GM21529 (cell line): ENCODE measurements at regions not wholly inside any gene's neighbourhood (a gene's known extent, or its start where the extent isn't known, plus 50 kb on each side); places are given as distances from the start of the nearest gene placed in this dataset.
"Not testable (repeated sequence)": the region's sequence is repeated elsewhere in the genome, so short reads cannot be mapped to it uniquely, and the experiment has no call there.

Experiments used
- ATAC-seq: cut with Tn5 transposase; IDR thresholded peaks from one replicate; pipeline ENCODE4 v1.9.1; 2021; ENCODE audit not compliant: unreplicated experiment

DNA sequence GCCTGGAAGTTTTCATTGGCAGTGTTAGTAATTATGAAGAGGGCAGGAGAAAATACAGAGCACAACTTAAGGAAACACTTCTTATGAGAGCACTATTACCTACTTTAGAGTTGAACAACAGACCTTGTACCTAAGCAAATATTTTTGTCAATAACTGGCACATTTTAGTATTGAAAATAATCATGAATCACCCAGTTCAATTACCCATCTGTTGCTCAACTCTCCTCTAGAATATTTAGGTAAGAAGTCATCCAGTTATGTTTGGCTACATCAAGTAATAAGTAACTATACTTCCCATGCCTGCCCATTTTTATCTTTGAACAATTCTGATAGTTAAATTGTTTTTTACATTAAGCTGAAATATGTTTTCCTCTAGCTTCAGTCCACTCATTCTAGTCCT lies 893.4 kb downstream of the DIAPH3 start:
- no peak for ATAC-seq

DNA sequence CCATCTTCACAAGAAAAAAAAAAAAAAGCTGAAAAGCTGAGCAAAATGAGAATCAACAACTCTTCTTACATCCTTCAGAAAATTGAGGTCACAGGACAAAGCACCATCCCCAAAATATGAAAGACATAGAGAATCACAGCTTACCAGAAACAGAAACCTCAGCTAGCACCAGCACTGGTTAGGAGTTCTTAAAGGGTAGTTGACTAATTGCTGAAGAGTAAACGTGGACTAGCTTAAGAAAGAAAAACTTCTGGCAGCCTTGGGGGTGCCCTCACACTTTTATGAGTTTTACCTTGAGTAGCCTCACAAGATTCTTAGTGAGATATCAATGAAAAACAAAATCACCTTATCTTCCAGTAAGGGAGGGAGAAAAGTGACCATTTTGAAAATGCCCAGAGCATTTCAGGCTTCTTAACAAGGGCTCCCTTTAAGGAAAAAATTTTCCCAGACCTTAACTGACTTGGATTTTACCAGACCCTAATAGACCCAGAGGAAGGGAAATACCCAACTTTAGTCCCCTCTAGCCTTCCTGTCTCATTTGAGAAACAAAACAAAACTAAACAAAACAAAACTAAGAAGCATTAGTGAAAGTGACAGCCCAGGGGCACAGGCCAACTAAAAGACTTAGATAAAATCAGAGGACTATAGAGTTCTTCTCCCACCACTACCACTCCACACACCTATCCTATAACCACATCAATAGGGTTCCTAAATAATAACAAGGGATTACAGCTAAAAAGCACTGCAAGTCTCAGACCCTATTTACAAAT lies 888.6 kb downstream of the DIAPH3 start:
- peak; percentile 64 for ATAC-seq

DNA sequence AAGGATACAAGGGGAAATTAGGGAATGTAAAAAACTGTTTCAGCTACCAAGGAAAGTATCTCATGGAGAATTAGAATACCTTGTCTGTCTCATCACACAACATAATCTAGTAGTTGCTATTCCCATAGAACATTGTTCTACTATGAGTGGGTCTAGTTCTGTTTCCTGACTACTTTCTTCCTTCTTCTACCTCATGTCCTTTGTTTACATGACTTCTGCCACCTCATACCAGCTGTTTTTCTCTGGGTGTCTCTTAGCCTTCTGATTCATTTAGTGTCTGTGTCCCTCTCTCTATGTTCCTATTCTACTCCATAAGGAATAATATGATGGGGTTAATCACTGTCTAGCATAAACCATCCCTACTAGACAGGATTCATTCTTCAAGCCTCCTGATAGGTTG lies 887.3 kb downstream of the DIAPH3 start:
- no peak for ATAC-seq

DNA sequence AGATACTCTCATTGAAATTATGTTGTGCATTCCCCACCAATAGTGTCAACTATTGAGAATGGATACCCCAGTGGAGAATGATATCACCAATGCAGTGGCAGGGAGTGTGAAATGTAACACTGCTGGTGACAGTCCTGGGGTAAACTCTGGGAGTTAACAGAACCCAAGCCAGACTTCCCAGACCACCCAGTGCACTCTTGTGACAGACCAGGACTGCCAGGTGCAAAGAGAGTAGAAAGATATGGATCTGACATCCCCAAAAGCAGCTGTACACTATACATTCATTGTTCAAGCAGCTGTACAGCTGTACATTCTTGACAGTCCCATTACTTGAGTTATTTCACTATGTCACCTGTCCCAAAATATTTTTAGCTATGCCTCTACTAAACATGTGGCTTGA lies 886.6 kb downstream of the DIAPH3 start:
- no peak for ATAC-seq

DNA sequence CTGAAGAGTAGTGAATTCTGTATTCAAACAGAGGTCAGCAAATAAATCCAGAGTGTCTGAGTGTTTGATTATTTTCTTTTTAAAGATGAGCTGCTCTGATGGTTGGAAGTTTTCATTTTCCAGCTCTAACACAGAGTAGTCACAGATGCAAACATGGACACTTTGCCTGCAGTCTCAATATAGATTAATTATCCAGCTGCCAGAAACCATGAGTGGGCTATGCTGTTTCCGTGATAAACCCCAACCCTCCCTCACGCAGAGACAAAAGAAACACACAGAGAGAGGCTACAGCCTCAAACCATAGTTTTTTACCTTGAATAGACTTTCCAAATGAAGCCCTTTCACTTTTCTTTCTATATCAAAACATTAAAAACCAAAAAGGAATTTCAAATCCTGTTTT lies 884.7 kb downstream of the DIAPH3 start:
- no peak for ATAC-seq

DNA sequence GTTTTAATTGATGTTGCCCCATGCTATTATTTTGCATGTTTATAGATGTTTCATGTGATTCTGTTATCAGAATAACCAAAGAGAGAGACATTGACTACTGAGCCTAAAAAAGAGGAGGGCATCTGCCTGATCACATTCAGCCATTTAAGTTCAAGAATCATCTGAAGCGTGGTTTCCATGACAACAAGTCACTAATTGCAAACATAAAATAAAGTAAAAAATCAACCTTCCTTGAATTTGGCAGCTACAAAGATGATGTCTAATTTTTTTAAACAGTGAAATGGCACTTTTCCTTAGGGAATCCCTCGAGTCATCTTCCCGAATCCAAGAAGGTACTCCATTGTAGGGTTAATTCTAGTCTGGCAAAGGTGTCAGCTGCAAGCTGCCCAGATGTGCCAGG lies 884.2 kb downstream of the DIAPH3 start:
- ATAC-seq: no peak

DNA sequence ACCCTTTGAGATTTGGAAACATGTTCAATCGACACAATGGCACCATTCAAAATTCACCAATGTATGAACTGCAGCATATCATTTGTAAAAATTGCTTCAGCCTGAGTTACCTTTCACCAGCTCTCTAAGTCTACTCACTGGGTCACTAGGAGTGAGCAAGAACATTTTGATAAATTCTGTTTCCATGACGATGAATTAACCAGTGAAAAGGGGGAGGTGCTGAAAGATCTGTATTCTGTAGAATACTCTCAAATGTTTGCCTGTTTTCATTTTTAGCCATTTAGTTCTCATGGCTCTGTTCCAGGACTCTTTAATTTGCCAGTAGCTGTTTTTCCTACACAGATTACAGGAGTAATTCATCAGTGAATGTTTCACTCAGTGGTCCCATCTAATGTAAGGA lies 883.4 kb downstream of the DIAPH3 start:
- no peak for ATAC-seq

DNA sequence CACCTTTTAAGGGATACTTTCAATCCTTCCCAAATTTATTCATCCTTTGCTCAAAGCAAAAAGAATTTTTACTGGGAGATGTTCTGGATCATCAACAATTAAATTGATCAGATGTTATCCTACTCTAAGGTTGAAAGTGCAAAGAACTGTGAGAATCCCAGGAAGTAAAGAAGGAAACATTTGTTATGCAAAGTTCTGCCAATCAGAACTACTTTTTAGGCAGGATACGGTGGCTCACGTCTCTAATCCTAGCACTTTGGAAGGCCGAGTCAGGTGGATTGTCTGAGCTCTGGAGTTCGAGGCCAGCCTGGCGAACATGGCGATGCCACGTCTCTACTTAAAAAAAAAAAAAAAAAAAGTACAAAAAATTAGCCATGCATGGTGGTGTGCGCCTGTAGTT lies 882.3 kb downstream of the DIAPH3 start:
- no peak for ATAC-seq

DNA sequence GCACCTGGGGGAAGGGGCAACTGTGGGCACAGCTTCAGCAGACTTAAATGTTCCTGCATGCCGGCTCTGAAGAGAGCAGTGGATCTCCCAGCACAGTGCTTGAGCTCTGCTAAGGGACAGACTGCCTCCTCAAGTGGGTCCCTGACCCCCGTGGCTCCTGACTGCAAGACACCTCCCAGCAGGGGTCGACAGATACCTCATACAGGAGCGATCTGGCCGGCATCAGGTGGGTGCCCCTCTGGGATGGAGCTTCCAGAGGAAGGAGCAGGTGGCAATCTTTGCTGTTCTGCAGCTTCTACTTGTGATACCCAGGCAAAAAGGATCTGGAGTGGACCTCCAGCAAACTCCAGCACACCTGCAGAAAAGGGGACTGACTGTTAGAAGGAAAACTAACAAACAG lies 871.5 kb downstream of the DIAPH3 start:
- not testable (repeated sequence) for ATAC-seq

DNA sequence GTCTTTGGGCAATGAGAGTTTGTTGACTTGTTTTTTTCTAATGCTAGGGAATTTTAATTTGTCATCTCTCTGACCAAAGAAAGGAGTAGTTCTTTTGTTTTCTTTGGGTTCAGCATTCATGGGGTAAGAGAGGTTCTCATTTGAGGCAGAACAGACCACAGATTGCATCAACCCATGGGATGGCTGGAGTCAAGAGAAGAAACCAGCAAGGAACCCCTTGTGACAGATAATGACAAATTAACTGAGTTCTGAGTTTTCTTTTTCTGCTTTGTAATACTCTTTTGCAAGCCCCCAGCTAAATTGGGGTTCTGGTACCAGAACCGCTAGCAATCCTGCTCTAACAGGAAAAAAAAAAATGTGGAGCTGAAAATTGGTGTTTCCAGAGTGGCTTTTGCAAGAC lies 864.1 kb downstream of the DIAPH3 start:
- ATAC-seq: no peak

DNA sequence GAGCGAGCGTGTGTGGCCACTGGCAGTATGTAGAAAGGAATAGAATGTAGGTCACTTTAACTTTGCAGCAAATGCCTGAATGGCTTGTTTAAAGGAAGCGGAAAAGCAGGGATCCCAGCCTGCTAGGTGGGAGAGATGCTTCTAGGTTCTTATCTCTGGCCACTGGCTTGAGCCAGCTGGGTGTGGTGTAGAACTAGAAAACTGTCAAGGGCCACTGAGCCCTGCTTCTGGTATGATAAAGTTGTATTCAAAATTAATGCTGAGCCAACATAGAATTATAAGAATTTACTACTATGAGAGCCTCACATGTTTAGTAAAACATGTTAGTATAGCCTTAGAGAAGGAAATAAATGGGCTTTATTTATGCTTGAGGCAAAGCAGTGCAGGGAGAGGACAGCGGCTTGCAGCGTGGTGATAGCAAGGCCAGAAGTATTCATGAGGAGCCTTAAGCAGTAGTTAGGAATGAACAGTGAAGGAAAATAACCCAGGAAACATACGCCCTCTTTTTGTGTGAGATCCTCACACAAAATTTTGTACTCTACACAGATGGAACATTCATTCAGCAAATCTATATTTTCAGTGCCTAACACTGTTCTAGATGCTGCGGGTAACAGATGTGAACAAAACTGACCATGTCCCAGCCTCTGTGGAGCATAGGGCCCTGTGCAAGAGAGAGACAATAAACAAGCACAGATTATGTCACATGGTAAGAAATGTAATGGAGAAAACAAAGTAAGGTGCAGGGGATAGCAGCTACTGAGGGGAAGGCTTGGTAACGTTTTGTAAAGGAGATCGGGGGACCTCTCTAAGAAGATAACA lies 863.2 kb downstream of the DIAPH3 start:
- ATAC-seq: no peak

DNA sequence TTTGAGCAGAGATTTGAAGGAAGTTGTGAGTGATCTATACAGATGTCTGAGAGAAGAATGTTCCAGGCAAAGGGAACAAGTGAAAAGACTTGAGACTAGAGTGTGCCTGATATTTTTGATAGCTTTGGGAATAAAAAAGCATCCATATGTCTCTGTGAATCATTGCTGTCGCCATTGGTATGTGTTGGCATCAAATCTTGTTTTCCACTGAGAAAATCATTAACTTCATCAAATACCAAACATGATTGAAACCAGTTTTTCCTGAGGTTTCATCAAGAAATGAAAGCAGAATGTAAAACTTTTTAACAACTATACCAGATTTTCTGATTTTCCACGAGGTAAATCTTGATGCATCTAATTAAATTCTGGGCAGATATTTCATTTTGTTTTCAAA lies 862.6 kb downstream of the DIAPH3 start:
- ATAC-seq: no peak

DNA sequence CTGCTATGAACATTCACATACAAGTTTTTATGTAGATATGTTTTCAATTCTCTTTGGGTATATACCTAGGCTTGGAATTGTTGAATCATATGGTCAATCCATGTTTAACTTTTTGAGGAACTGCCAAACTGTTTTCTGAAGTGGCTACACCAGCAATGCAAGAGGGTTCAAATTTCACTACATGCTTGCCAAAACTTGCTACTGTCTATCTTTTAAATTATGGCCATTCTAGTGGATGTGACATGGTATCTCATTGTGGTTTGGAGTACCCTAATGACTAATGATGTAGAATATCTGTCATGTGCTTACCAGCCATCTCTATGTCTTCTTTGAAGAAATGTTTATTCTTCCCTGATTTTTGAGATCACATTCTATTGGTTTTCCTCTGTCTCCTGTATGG lies 860.3 kb downstream of the DIAPH3 start:
- ATAC-seq: no peak

DNA sequence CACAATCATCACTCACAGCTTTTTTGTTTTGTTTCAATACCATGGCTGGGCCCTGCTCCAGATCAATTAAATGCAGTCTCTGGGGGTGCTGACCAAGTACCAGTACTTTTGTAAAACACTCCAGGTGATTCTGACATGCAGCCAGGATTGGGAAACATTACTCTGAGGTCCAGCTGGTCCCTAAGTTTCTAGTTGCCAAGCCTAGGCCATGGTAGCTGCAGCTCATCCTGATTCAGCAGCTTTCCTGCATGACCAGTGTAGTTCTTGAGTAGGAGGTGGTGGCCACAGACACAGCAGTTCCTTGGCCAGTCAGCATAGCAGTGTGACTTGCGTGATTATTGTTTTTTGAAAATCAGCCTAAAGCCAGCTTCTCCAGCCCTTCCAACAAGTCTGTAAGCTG lies 859.1 kb downstream of the DIAPH3 start:
- no peak for ATAC-seq

DNA sequence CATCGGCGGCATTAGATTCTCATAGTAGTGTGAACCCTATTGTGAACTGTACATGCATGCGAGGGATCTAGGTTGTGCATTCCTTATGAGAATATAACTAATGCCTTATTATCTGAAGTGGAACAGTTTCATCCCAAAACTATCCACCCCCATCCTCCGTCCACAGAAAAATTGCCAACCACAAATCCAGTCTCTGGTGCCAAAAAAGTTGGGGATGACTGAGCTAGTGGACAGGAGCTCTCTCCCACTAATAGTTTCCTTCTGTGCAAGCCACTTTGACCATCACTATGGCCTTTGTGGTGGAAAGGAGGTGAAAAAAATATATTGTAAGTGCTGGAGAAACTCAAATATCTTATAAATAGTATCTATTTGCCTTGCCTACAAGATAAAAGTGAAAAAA lies 857.8 kb downstream of the DIAPH3 start:
- no peak for ATAC-seq

DNA sequence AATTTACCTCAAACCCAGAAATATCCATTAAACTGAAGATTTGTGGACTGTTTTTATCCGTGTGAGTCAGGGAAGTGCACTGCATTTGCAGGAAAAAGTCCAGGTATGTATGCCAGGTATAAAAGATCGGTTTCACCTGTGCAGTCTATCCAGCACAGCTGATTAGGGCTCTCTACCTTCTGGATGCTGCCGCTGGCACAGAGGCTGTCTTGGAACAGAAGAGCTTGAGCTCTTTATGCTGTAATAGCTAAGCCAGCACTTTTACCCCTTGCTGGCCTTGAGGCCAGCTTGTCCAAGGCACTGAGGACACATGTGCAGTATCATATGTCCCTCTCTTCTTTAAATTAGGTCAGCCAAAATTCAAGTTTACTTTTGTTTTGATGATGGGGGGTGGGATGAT lies 851.0 kb downstream of the DIAPH3 start:
- ATAC-seq: no peak

DNA sequence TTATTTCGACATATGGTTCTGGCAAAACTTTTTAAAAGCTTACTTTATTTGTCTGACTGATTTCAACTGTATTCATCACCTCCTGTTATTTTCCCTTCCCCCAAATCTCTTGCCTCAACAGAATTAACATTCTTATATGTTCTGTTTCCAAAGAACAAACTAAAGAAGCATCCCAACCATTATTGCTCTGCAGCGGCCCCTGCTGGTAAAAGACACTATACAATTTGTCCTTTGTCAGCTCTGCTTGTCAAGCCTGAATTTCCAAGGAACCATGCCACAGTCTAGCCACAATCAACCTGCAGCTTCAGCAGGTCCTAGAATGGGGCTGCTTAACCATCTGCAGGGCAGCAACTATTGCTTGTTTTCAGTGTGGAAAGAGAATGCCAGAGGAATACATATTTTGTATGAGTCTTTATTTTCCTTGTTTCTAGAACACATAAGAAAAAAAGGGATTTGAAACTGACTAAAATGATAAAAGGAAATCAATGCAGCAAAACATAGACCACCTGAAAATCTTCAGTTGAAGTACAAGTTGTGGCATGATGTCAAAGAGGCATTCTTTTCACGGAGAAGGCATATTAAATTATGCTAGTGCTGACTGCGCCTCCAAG lies 845.3 kb downstream of the DIAPH3 start:
- peak; percentile 88 for ATAC-seq

DNA sequence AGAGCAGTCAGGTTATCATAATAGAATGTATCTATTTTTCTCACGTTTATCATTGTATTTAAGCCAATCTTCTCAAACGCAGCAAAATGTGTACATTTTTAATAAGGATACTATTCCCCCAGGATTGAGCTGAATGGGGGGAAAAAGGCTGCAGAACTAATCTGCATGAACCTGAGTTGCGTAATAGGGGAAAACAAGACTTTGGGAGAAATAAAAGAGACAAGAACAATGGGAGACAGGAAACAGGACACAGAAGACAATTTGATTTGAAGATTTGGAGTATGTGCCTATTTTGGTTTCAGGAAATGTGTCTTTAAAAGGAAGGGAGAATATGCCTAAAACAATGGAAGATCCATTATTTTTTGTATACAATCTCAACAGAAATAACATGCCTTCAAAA lies 844.5 kb downstream of the DIAPH3 start:
- no peak for ATAC-seq

DNA sequence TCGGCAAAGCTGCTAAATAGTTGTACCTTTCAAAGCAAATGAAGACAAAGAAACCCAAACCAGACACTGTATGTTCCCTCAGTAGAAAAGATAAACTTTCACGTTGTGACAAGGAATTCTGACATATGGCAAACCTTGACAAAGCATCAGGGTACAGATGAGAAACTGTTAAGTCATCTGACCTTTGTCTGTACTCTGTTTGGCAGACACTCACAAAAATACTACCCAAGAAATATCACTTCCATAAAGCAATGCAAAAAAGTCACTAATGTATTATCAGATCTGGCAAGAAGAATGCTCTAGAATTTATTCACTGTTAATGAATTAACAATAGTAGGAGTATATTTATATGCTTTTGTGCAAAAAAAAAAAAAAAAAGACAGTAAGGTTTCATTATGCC lies 843.7 kb downstream of the DIAPH3 start:
- no peak for ATAC-seq

DNA sequence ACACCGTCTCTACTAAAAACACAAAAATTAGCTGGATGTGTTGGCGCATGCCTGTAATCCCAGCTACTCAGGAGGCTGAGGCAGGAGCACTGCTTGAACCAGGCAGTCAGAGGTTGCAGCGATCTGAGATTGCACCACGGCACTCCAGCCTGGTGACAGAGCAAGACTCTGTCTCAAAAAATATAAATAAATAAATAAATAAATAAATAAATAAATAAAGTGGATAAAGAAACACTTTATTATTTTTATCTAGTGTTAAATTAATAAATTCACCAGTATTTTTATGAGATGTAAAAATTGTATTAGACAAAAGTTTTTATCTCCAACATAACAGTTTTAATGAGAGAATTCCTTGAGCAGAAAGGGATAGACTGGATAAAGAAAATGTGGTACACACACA lies 839.3 kb downstream of the DIAPH3 start:
- not testable (repeated sequence) for ATAC-seq

DNA sequence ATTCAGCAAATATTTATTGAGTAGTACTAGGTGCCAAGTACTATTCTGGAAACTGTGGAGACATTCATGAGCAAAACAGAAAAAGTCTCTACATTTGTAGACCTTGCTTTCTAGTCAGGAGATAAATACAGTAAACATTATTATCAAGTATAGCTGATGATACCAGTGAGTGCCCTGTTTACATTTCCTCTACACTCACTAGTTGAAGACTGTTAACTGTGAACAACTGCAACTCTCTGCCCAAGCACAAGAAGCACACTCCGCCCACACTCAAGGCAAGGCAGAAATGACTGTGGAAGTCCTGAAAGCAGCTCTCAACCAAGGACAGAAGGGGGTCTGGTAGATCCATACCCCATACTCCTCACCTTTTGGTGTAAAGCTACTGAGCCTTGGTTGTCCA lies 837.0 kb downstream of the DIAPH3 start:
- ATAC-seq: no peak

DNA sequence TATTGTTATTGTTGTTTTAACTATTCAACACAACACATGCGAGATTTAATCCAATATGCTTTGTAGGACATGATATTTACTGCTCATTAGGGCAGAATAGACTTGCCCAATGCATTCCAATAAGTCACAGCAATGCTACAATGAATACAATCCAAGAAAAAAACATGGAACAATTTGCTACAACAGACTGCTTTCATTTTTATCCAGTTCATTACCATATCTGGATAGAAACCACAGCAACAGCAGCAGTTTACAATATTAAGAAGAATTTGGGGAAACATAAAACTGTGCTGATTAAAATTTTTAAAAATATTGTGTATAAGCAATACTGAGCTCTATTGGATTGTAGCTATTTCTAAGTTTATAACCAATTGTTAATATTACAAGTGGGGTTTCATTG lies 833.0 kb downstream of the DIAPH3 start:
- no peak for ATAC-seq
